ENCODE measurements at regions not wholly inside any gene's neighbourhood (a gene's known extent, or its start where the extent isn't known, plus 50 kb on each side); places are given as distances from the start of the nearest gene placed in this dataset.

- TF ChIP-seq CHD7 (IDR thresholded peaks at IDR 0.05; ENCODE audit: insufficient replicate concordance, low read length) = no peak
- no peak for TF ChIP-seq ASH2L (IDR thresholded peaks at IDR 0.05; ENCODE audit: low read length)
- no peak for TF ChIP-seq RFX5 (IDR thresholded peaks at IDR 0.05; ENCODE audit: borderline replicate concordance, low read depth, low read length)
- no peak for TF ChIP-seq SP2 (IDR thresholded peaks at IDR 0.05; ENCODE audit: low read length)
- no peak for TF ChIP-seq CBX5 (IDR thresholded peaks at IDR 0.05; ENCODE audit: low read depth, low read length)
- TF ChIP-seq POU5F1 (IDR thresholded peaks at IDR 0.05; ENCODE audit: low read depth, low read length) = no peak
- TF ChIP-seq MAX (IDR thresholded peaks at IDR 0.05) = no peak
These were observed 187.5 kb upstream of the SYNPR start (continued) for GRCh38 chr3:63090656-63091055.
